HCEC 1CT (cell line): ENCODE measurements at regions not wholly inside any gene's neighbourhood (a gene's known extent, or its start where the extent isn't known, plus 50 kb on each side); places are given as distances from the start of the nearest gene placed in this dataset.

Source experiments
- DNase-seq: peaks from one replicate; pipeline ENCODE4 v3.0.0-alpha.2; 2017

DNA sequence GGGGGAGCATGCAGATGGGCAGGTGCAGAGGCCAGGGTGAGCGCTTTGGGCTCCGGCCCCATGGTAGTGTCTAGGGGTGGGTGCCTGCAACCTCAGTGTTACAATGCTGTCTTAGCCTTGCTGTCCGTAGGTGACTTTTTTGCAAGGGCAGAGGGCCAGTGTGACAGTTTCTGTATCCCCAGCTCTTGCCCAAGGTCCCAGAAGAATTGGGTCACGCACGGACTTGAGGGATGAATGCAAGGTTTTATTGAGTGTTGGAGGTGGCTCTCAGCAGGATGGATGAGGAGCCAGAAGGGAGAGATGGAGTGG is 492.5 kb downstream of the AGTPBP1 start:
- DNase-seq: no peak

GRCh38 chr9:85248514-85249312 is 493.0 kb downstream of the AGTPBP1 start:
- no peak for DNase-seq

GRCh38 chr9:85246541-85246940 is 495.2 kb downstream of the AGTPBP1 start:
- DNase-seq: no peak

DNA sequence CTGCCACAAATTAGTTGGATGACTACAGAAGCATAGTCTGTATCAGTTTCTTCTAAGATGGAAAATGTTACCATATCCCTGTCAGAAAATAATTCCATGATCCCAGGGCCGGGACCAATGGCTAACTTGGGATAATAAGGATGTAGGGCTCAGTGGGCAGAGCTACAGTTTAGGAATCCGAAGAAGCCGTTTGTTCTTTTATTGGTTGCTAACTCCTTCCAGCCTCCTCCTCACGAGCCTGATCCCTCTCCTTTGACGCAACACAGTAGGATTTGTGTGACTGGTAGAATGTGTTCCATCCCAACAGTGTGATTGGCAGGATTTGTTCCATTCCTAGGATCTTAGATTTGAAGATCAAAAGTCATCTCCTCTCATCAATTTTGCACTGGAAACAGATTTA is 496.9 kb downstream of the AGTPBP1 start:
- DNase-seq: no peak

GRCh38 chr9:85243977-85244376 is 497.8 kb downstream of the AGTPBP1 start:
- no peak for DNase-seq

- DNase-seq: no peak
These were observed 504.3 kb downstream of the AGTPBP1 start for GRCh38 chr9:85237478-85237877.

- no peak for DNase-seq
These were observed 511.7 kb downstream of the AGTPBP1 start for GRCh38 chr9:85230081-85230480.

DNA sequence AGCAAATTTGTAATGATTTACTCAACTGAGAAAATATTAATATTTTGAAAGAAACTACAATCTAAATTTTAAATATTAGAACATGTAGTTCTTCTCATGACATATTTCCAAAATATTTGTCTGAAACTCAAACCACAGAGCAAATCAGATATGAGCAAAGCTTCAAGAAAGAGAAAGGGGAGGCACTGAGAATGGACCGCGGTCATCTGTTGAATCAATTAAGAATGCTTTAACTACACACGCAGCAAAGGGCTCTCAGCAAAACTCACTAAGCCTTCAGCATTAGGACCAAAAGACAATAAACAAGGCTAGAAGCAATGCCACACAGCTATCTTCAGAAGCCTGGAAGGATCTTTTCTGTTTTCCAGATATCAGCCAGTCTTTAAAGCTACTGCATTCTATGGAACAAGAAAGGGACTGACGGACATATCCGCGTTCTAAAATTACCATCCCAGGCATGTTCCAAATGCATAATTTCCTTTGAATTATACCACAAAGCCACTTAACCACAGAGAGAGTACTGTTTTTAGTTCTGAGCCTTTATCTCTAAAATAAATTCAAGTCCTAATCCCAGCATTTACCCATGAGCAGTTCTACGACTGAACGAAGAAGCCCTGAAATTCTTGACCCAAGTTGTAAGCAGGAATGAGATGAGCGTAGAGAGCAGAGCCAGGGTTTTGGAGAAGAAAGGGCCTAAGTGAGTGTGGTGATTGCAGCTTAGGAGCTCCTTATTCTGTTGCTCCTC is 513.5 kb downstream of the AGTPBP1 start:
- DNase-seq: no peak

- DNase-seq: no peak
These were observed 516.6 kb downstream of the AGTPBP1 start for GRCh38 chr9:85225180-85225579.

DNA sequence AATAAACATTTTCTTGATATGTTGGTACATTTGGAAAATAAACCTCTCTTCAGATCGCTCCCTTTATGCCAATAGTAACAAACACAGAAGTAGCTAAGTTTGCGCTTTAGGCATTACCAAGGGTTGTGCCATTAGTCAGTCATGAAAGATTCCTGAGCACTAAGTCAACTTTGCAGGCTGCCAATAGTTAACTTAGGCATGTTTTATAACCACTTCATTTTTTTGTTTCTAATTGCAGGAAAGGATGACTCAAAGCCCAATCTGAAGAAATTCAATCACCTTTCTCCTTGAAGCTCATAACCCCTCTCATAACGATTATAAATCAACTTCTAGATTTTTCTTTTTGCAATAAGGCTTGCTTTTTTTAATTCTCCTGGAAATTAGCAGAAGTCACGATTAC is 517.0 kb downstream of the AGTPBP1 start:
- DNase-seq: no peak

GRCh38 chr9:85224301-85224700 is 517.5 kb downstream of the AGTPBP1 start:
- DNase-seq: no peak

GRCh38 chr9:85223506-85224125 is 518.1 kb downstream of the AGTPBP1 start:
- DNase-seq: no peak

GRCh38 chr9:85216601-85217000 is 525.2 kb downstream of the AGTPBP1 start:
- no peak for DNase-seq

- DNase-seq: no peak
These were observed 525.8 kb downstream of the AGTPBP1 start for GRCh38 chr9:85215961-85216360.

- no peak for DNase-seq
These were observed 526.3 kb downstream of the AGTPBP1 start for GRCh38 chr9:85215416-85215815.

GRCh38 chr9:85213650-85214607 is 527.8 kb downstream of the AGTPBP1 start:
- DNase-seq: no peak

GRCh38 chr9:85212887-85213286 is 528.9 kb downstream of the AGTPBP1 start:
- no peak for DNase-seq

- DNase-seq: no peak
These were observed 529.5 kb downstream of the AGTPBP1 start for GRCh38 chr9:85212209-85212608.

DNA sequence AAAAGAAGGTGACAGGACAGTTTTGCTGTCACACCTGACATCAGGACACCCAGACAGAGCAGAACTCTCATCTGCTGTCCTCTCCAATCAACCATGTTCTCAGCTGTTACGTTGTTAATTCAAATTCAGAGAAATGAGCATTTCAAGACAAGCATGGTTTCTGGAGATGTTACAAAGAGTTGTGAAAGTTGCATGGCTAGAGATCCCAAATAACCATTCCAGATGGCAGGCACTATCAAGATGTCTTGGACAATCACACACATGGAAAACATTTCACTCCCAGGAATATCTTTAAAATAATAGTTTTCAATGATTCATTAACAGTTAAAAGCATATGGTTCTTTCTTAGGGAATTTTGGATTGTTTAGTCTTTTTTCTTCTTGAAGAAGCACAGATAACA is 533.1 kb downstream of the AGTPBP1 start:
- DNase-seq: no peak

GRCh38 chr9:85204176-85204575 is 534.6 kb downstream of the NTRK2 start:
- DNase-seq: no peak

- no peak for DNase-seq
These were observed 533.1 kb downstream of the NTRK2 start for GRCh38 chr9:85202596-85202995.

- no peak for DNase-seq
These were observed 531.3 kb downstream of the NTRK2 start for GRCh38 chr9:85200726-85201404.
